ENCODE measurements at regions not wholly inside any gene's neighbourhood (a gene's known extent, or its start where the extent isn't known, plus 50 kb on each side); places are given as distances from the start of the nearest gene placed in this dataset.

- ATAC-seq (no peak), FAIRE-seq (no peak), DNase-seq (ENCODE audit: low read depth in 1 of 2, low spot score in 1 of 2) (no peak)
- Histone ChIP-seq H3K27ac (no peak overlapping the region), H3K4me3 (no peak overlapping the region), H3K4me1 (no peaks in the 10 kb centered on the region), H3K4me2 (no peak overlapping the region), H3K9me3 (no peaks in the 10 kb centered on the region)
- ChIA-PET POLR2A (no interaction called here), CTCF (no interaction called here)
- 12% methylated on average over 1 of the region's 1 CpG for WGBS (ENCODE audit: missing lambda C conversion rate)
- no peak for TF ChIP-seq HOXB5 (CRISPR knock-in tag; IDR thresholded peaks at IDR 0.05)
- TF ChIP-seq JUNB (IDR thresholded peaks at IDR 0.05): no peak
- no peak for TF ChIP-seq E2F6 (IDR thresholded peaks at IDR 0.05; ENCODE audit: borderline replicate concordance, low read depth)
- TF ChIP-seq PHF8 (IDR thresholded peaks at IDR 0.05; ENCODE audit: borderline replicate concordance, low read depth): no peak
- no peak for TF ChIP-seq FOXS1 (CRISPR knock-in tag; IDR thresholded peaks at IDR 0.05)
- TF ChIP-seq, protein P1, sequence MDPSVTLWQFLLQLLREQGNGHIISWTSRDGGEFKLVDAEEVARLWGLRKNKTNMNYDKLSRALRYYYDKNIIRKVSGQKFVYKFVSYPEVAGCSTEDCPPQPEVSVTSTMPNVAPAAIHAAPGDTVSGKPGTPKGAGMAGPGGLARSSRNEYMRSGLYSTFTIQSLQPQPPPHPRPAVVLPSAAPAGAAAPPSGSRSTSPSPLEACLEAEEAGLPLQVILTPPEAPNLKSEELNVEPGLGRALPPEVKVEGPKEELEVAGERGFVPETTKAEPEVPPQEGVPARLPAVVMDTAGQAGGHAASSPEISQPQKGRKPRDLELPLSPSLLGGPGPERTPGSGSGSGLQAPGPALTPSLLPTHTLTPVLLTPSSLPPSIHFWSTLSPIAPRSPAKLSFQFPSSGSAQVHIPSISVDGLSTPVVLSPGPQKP (IDR thresholded peaks at IDR 0.05; ENCODE audit: low read depth, low read length): no peak
- TF ChIP-seq HOXA7 (CRISPR knock-in tag; IDR thresholded peaks at IDR 0.05): no peak
- no peak for TF ChIP-seq SMC3 (IDR thresholded peaks at IDR 0.05)
- no peak for TF ChIP-seq MAX (IDR thresholded peaks at IDR 0.05)
- no peak for TF ChIP-seq POLR2AphosphoS2 (conservative IDR thresholded peaks at IDR 0.05; ENCODE audit: low read length)
- TF ChIP-seq, protein P2, sequence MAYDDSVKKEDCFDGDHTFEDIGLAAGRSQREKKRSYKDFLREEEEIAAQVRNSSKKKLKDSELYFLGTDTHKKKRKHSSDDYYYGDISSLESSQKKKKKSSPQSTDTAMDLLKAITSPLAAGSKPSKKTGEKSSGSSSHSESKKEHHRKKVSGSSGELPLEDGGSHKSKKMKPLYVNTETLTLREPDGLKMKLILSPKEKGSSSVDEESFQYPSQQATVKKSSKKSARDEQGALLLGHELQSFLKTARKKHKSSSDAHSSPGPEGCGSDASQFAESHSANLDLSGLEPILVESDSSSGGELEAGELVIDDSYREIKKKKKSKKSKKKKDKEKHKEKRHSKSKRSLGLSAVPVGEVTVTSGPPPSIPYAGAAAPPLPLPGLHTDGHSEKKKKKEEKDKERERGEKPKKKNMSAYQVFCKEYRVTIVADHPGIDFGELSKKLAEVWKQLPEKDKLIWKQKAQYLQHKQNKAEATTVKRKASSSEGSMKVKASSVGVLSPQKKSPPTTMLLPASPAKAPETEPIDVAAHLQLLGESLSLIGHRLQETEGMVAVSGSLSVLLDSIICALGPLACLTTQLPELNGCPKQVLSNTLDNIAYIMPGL (CRISPR knock-in tag; IDR thresholded peaks at IDR 0.05; ENCODE audit: borderline replicate concordance): no peak
- no peak for TF ChIP-seq ZNF302 (CRISPR knock-in tag; IDR thresholded peaks at IDR 0.05)
- TF ChIP-seq SREBF2 (IDR thresholded peaks at IDR 0.05): no peak
- no peak for TF ChIP-seq MAFK (IDR thresholded peaks at IDR 0.05; ENCODE audit: partially characterized antibody)
- no peak for TF ChIP-seq FOSB (CRISPR knock-in tag; IDR thresholded peaks at IDR 0.05)
- TF ChIP-seq, protein P3, sequence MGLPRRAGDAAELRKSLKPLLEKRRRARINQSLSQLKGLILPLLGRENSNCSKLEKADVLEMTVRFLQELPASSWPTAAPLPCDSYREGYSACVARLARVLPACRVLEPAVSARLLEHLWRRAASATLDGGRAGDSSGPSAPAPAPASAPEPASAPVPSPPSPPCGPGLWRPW (IDR thresholded peaks at IDR 0.05): no peak
- TF ChIP-seq NR3C1 (IDR thresholded peaks at IDR 0.05): no peak
- no peak for TF ChIP-seq RARB (CRISPR knock-in tag; IDR thresholded peaks at IDR 0.05)
- no peak for TF ChIP-seq ZFP36 (IDR thresholded peaks at IDR 0.05; ENCODE audit: borderline replicate concordance, partially characterized antibody)
- no peak for TF ChIP-seq RCOR1 (IDR thresholded peaks at IDR 0.05; ENCODE audit: low read depth, low read length)
Measured at GRCh38 chr16:60478810-60479209, 1557.4 kb downstream of the CDH8 start.

- ATAC-seq: no peak
- Histone ChIP-seq H3K4me3 (no peak overlapping the region), H3K27ac (no peak overlapping the region), H3K4me1 (no peaks in the 10 kb centered on the region), H3K4me2 (no peak overlapping the region), H3K9me3 (no peaks in the 10 kb centered on the region; the same call in 2 of the 3 replicates)
- ChIA-PET POLR2A (no interaction called here), CTCF (no interaction called here)
- no peak for DNase-seq (ENCODE audit: low read depth in 1 of 2, low spot score in 1 of 2)
- no peak for FAIRE-seq
- TF ChIP-seq HOXA7 (CRISPR knock-in tag; IDR thresholded peaks at IDR 0.05): no peak
- TF ChIP-seq NPAS2 (CRISPR knock-in tag; IDR thresholded peaks at IDR 0.05; ENCODE audit: borderline replicate concordance): no peak
- no peak for TF ChIP-seq SMC3 (IDR thresholded peaks at IDR 0.05)
- no peak for TF ChIP-seq BCL3 (IDR thresholded peaks at IDR 0.05)
- no peak for TF ChIP-seq CEBPB (IDR thresholded peaks at IDR 0.05)
- TF ChIP-seq ZFP36 (IDR thresholded peaks at IDR 0.05; ENCODE audit: borderline replicate concordance, partially characterized antibody): no peak
- TF ChIP-seq HOXB5 (CRISPR knock-in tag; IDR thresholded peaks at IDR 0.05): no peak
- TF ChIP-seq SREBF2 (IDR thresholded peaks at IDR 0.05): no peak
- no peak for TF ChIP-seq HOXB13 (CRISPR knock-in tag; IDR thresholded peaks at IDR 0.05; ENCODE audit: low read depth)
- TF ChIP-seq KDM5A (IDR thresholded peaks at IDR 0.05): no peak
- TF ChIP-seq, protein P3 (IDR thresholded peaks at IDR 0.05): no peak
- TF ChIP-seq, protein P2 (CRISPR knock-in tag; IDR thresholded peaks at IDR 0.05; ENCODE audit: borderline replicate concordance): no peak
- TF ChIP-seq HDAC2 (IDR thresholded peaks at IDR 0.05): no peak
- no peak for TF ChIP-seq JUN (IDR thresholded peaks at IDR 0.05)
- no peak for TF ChIP-seq MAFK (IDR thresholded peaks at IDR 0.05; ENCODE audit: partially characterized antibody)
- WGBS (ENCODE audit: missing lambda C conversion rate): 0% methylated on average over 1 of the region's 1 CpG
Measured at GRCh38 chr16:60463986-60464385, 1572.3 kb downstream of the CDH8 start.
